ENCODE measurements at regions not wholly inside any gene's neighbourhood (a gene's known extent, or its start where the extent isn't known, plus 50 kb on each side); places are given as distances from the start of the nearest gene placed in this dataset.

DNA sequence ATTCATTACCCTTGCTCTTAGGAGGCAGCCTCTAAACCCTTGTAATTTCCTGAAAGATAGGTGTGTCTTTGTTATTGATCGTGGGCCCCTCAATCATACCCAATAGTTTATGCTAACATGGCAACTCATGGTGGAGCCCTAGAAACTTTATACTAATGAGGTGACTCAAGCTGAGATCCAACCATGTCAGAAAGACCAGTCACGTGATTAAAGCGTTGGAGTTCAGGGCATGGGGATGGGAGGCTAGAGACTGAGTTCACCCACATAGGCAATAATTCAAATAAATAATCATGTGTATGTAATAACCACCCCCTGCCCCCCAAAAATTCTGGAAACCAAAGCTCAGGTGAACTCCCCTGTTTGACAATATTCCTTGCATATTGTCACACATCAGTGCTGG lies 99.5 kb upstream of the TUSC7 start:
- TF ChIP-seq SMAD1 (IDR thresholded peaks at IDR 0.05; ENCODE audit: low read depth, partially characterized antibody) (no peak), CEBPB (IDR thresholded peaks at IDR 0.05; ENCODE audit: borderline replicate concordance in 1 of 2, low read depth in 2 of 2, low read length in 2 of 2) (no peak), MTA3 (IDR thresholded peaks at IDR 0.05; ENCODE audit: borderline replicate concordance, low read length) (no peak), CHD4 (IDR thresholded peaks at IDR 0.05) (no peak), SMC3 (IDR thresholded peaks at IDR 0.05; ENCODE audit: borderline replicate concordance, low read length) (no peak), SRF (IDR thresholded peaks at IDR 0.05; ENCODE audit: low read depth in 2 of 2, low read length in 2 of 2) (no peak), BMI1 (IDR thresholded peaks at IDR 0.05; ENCODE audit: borderline replicate concordance) (no peak), CREB1 (IDR thresholded peaks at IDR 0.05; ENCODE audit: low read depth) (no peak), ZNF384 (IDR thresholded peaks at IDR 0.05; ENCODE audit: borderline replicate concordance, low read depth, low read length) (no peak), RELA (IDR thresholded peaks at IDR 0.05; ENCODE audit: borderline replicate concordance, partially characterized antibody) (no peak)
- TF ChIP-seq, protein P1, sequence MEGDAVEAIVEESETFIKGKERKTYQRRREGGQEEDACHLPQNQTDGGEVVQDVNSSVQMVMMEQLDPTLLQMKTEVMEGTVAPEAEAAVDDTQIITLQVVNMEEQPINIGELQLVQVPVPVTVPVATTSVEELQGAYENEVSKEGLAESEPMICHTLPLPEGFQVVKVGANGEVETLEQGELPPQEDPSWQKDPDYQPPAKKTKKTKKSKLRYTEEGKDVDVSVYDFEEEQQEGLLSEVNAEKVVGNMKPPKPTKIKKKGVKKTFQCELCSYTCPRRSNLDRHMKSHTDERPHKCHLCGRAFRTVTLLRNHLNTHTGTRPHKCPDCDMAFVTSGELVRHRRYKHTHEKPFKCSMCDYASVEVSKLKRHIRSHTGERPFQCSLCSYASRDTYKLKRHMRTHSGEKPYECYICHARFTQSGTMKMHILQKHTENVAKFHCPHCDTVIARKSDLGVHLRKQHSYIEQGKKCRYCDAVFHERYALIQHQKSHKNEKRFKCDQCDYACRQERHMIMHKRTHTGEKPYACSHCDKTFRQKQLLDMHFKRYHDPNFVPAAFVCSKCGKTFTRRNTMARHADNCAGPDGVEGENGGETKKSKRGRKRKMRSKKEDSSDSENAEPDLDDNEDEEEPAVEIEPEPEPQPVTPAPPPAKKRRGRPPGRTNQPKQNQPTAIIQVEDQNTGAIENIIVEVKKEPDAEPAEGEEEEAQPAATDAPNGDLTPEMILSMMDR (IDR thresholded peaks at IDR 0.05 in 2 of 3, conservative IDR thresholded peaks at IDR 0.05 in 1 of 3; ENCODE audit: control insufficient read depth in 2 of 3, extremely low read depth in 1 of 3, insufficient read depth in 1 of 3, low read depth in 3 of 3, low read length in 3 of 3) = no peak
- TF ChIP-seq, protein P2, sequence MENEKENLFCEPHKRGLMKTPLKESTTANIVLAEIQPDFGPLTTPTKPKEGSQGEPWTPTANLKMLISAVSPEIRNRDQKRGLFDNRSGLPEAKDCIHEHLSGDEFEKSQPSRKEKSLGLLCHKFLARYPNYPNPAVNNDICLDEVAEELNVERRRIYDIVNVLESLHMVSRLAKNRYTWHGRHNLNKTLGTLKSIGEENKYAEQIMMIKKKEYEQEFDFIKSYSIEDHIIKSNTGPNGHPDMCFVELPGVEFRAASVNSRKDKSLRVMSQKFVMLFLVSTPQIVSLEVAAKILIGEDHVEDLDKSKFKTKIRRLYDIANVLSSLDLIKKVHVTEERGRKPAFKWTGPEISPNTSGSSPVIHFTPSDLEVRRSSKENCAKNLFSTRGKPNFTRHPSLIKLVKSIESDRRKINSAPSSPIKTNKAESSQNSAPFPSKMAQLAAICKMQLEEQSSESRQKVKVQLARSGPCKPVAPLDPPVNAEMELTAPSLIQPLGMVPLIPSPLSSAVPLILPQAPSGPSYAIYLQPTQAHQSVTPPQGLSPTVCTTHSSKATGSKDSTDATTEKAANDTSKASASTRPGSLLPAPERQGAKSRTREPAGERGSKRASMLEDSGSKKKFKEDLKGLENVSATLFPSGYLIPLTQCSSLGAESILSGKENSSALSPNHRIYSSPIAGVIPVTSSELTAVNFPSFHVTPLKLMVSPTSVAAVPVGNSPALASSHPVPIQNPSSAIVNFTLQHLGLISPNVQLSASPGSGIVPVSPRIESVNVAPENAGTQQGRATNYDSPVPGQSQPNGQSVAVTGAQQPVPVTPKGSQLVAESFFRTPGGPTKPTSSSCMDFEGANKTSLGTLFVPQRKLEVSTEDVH (IDR thresholded peaks at IDR 0.05; ENCODE audit: low read depth, partially characterized antibody) = no peak

Data from GM12878 (cell line).